22Rv1 (cell line): ENCODE measurements at regions not wholly inside any gene's neighbourhood (a gene's known extent, or its start where the extent isn't known, plus 50 kb on each side); places are given as distances from the start of the nearest gene placed in this dataset.

ENCODE experiments used
- ZFX ChIP-seq: fragments of 450-650 bp; IDR thresholded peaks from 2 replicates; pipeline ENCODE4 v1.6.1; 2017; ENCODE audit warnings: antibody characterized with exemption, borderline replicate concordance
- TF ChIP-seq, protein P1 (sequence below): fragments of 450-650 bp; IDR thresholded peaks from 2 replicates; pipeline ENCODE4 v1.5.1; 2017; ENCODE audit warnings: mild to moderate bottlenecking

GRCh38 chr6:50978380-50979170 is 159.9 kb downstream of the TFAP2B start:
- TF ChIP-seq, protein P1, sequence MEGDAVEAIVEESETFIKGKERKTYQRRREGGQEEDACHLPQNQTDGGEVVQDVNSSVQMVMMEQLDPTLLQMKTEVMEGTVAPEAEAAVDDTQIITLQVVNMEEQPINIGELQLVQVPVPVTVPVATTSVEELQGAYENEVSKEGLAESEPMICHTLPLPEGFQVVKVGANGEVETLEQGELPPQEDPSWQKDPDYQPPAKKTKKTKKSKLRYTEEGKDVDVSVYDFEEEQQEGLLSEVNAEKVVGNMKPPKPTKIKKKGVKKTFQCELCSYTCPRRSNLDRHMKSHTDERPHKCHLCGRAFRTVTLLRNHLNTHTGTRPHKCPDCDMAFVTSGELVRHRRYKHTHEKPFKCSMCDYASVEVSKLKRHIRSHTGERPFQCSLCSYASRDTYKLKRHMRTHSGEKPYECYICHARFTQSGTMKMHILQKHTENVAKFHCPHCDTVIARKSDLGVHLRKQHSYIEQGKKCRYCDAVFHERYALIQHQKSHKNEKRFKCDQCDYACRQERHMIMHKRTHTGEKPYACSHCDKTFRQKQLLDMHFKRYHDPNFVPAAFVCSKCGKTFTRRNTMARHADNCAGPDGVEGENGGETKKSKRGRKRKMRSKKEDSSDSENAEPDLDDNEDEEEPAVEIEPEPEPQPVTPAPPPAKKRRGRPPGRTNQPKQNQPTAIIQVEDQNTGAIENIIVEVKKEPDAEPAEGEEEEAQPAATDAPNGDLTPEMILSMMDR: no peak
- no peak for TF ChIP-seq ZFX
